Urinary bladder (tissue), 3 donors: ENCODE measurements at regions not wholly inside any gene's neighbourhood (a gene's known extent, or its start where the extent isn't known, plus 50 kb on each side); places are given as distances from the start of the nearest gene placed in this dataset.

Experiments used
- DNase-seq: peaks from one replicate; pipeline ENCODE4 v3.0.0-alpha.2; 2015; ENCODE audit errors: extremely low spot score
- H3K27ac ChIP-seq: one replicate; pipeline ENCODE4 v1.5.1; 2013; ENCODE audit warnings: low read depth, mild to moderate bottlenecking, moderate library complexity
- H3K36me3 ChIP-seq: one replicate; pipeline ENCODE4 v1.6.1; 2013; ENCODE audit warnings: mild to moderate bottlenecking, moderate library complexity; ENCODE audit not compliant: insufficient read depth
- H3K4me1 ChIP-seq: one replicate; pipeline ENCODE4 v1.6.1; 2013; ENCODE audit warnings: mild to moderate bottlenecking, moderate library complexity; ENCODE audit not compliant: insufficient read depth
- H3K4me3 ChIP-seq: one replicate; pipeline ENCODE4 v1.5.1; 2013; ENCODE audit warnings: low read depth, low read length
- WGBS: extraction: QIAGEN DNeasy Blood & Tissue Kit; methylation state at CpG from one replicate; pipeline ENCODE4 v1.1.7; 2013; 5-methylcytosine and 5-hydroxymethylcytosine counted together
- donor health status: healthy with polysubstance abuse.
- donor health status: healthy.

DNA sequence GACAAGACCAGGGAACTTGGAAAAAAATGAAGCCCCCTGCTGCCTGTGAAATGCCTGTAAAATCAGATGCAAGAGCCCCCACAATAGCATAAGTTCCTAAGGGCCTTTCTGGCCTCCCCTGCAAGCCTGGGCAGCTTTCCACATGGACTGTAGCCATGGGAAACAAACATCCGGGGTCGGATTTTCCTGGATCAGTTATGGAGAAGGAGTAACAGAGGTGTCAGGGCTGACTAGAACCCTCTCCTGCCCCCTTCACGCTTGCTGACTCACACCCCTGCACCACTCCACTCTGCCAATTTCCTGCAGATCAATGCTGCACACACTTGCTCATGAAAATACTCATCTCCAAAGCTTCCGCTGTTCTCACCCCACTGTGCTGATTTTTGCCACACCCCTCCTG lies 258.6 kb downstream of the CBLN1 start:
- Histone ChIP-seq H3K4me1 (no peaks in the 10 kb centered on the region), H3K4me3 (no peak overlapping the region), H3K36me3 (no peaks in the 10 kb centered on the region), H3K27ac (no peak overlapping the region)
- 19% methylated on average over 4 of the region's 4 CpGs for WGBS
- no peak for DNase-seq

DNA sequence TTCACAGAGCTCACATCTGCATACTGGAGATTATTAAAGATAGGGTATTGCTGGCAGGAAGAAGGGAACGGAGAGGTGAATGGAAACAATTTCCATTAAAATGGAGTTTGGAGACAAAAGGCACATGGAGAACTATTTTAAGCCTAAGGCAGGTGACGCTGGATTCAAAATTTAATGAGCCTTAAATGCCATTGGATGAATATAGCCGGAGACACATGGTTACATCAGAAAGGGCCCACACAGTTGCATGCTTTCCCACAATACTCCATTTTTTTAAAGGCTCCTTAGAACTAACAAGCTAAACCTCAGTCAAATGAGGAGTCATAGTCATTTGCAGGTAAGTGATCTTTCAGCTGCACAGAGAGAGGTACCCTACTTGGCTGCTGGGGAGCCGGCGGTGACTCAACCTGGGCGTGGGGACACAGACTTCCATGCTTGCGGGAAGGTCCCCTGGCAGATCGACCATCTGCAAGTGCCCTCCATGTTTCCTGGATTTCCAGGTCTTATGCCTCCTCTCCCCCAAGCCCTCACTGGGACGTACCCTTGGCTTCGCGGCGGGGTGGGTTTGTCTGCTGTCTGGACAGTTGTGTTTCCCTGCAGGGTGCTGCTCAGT lies 259.2 kb downstream of the CBLN1 start:
- H3K27ac ChIP-seq, result no peak overlapping the region
- no peak overlapping the region for H3K4me3 ChIP-seq
- H3K4me1 ChIP-seq, result no peaks in the 10 kb centered on the region
- 77% methylated on average over 12 of the region's 12 CpGs for WGBS
- no peaks in the 10 kb centered on the region for H3K36me3 ChIP-seq
- no peak for DNase-seq

- Histone ChIP-seq H3K27ac (no peak overlapping the region), H3K4me3 (no peak overlapping the region), H3K4me1 (no peaks in the 10 kb centered on the region), H3K36me3 (no peaks in the 10 kb centered on the region)
- 15% methylated on average over 9 of the region's 9 CpGs for WGBS
- DNase-seq, result no peak
Measured at GRCh38 chr16:49021136-49021535, 260.5 kb downstream of the CBLN1 start.

- H3K36me3 ChIP-seq, result no peaks in the 10 kb centered on the region
- 55% methylated on average over 5 of the region's 5 CpGs for WGBS
- no peaks in the 10 kb centered on the region for H3K4me1 ChIP-seq
- DNase-seq, result no peak
- H3K4me3 ChIP-seq, result no peak overlapping the region
- H3K27ac ChIP-seq, result no peak overlapping the region
Measured at GRCh38 chr16:49020436-49020835, 261.2 kb downstream of the CBLN1 start.

DNA sequence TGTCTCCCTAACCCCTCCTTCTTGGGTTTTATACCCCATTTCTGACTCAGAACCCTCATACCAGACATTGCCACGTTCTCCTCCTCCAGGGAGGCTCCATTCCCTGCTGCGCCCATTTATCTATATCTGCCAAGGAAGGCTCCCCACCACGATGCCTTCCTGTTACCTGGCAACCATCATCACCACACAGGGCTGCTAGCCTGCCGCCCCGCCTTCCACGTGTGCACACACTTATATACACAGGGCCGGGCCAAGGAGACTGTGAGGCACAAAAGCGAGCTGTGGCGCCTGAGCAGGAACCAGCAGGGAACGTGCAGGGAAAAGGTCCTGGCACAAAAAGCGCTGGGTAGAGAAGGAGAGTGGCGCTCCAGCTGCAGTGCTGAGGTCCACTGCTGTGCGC lies 261.8 kb downstream of the CBLN1 start:
- Histone ChIP-seq H3K4me1 (no peaks in the 10 kb centered on the region), H3K36me3 (no peaks in the 10 kb centered on the region), H3K27ac (no peak overlapping the region), H3K4me3 (no peak overlapping the region)
- no peak for DNase-seq
- WGBS, result 69% methylated on average over 13 of the region's 13 CpGs

DNA sequence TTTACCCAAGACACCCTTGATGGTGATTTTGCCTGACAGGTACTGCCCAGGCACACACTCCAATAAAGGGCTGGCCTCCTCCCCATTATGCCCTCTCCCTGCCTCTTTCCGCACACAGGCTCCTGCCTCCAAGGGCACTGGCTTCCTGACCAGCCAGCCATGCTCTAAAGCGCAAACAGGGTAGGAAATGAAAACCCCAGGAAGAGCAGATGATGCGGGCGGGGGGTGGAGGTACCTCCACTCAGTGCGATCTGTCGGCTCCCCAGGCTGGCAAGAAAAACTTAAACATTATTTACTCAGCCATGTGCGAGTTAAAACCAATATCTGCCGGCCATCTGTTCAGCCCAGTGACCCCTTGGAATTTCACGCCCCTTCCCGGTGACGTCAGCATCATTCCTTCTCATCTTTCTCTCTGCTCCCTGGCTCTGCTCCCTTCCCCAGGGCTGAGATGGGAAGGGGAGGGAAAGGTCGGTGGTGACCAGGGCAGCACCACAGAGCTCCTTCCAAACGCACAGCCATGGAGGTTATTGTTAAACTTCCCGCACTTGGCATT lies 262.5 kb downstream of the CBLN1 start:
- Histone ChIP-seq H3K36me3 (no peaks in the 10 kb centered on the region), H3K27ac (no peak overlapping the region), H3K4me3 (no peak overlapping the region), H3K4me1 (no peaks in the 10 kb centered on the region)
- no peak for DNase-seq
- 27% methylated on average over 14 of the region's 14 CpGs for WGBS

DNA sequence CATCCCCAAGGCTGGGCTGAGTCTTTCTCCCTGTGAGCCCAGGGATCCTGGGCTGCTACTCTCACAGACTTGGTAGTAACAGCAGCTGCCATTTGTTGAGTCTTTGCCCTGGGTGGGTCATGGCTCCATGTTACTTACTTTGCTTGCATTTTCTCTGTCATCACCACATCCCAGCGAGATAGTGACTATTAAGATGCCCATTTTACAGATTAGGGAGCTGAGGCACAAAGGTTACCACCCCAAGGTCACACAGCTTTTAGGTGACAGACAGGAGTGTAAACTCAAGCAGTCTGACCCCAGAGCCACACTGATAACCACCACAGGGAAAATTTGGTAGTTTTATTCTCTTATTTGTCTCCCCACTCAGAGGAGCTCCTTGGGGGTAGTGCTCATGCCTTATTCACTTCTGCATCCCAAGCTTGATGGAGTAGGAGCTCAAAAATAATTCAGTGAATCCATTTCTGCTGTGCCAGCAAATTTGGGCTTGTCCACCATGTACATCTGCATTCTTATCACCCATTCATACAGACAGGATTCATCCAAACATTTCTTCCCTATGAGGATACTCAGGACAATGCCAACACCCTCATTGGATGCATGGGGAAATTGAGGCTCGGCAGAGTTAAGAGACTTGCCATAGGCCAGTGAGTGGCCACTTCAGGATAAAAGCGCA lies 263.2 kb downstream of the CBLN1 start:
- Histone ChIP-seq H3K27ac (no peak overlapping the region), H3K36me3 (no peaks in the 10 kb centered on the region), H3K4me3 (no peak overlapping the region), H3K4me1 (no peaks in the 10 kb centered on the region)
- WGBS, result 86% methylated on average over 3 of the region's 3 CpGs
- no peak for DNase-seq

GRCh38 chr16:49017501-49017900 lies 264.1 kb downstream of the CBLN1 start:
- 45% methylated on average over 2 of the region's 2 CpGs for WGBS
- DNase-seq, result no peak
- no peak overlapping the region for H3K27ac ChIP-seq
- H3K4me3 ChIP-seq, result no peak overlapping the region
- H3K36me3 ChIP-seq, result no peaks in the 10 kb centered on the region
- H3K4me1 ChIP-seq, result no peaks in the 10 kb centered on the region

DNA sequence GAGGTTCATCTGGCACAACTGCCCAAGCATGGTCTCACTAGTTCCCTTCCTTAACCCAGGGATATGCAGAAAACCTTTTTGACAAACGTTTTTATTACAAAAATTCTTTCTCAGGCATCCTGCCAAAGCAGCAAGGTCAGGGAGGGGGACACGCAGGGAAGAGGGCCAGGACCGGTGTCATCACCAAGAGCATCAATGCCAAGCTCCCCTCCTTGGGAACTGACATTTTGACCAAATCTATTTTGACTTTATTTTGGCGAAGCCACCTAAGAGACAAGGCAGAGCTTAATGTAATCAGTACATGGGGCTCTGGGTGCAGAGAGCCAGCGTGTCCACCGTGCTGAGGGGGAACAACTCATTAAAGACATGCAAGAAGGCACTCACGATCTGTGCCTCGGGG lies 265.2 kb downstream of the CBLN1 start:
- no peak for DNase-seq
- Histone ChIP-seq H3K4me3 (no peak overlapping the region), H3K4me1 (no peaks in the 10 kb centered on the region), H3K27ac (no peak overlapping the region), H3K36me3 (no peaks in the 10 kb centered on the region)
- WGBS, result 36% methylated on average over 8 of the region's 8 CpGs

- no peak overlapping the region for H3K4me3 ChIP-seq
- no peak overlapping the region for H3K27ac ChIP-seq
- H3K4me1 ChIP-seq, result no peaks in the 10 kb centered on the region
Measured at GRCh38 chr16:49015225-49015592, 266.4 kb downstream of the CBLN1 start.

GRCh38 chr16:49014277-49015224 lies 267.1 kb downstream of the CBLN1 start:
- Histone ChIP-seq H3K27ac (no peak overlapping the region), H3K36me3 (no peaks in the 10 kb centered on the region), H3K4me3 (no peak overlapping the region), H3K4me1 (no peaks in the 10 kb centered on the region)
- no peak for DNase-seq
- 74% methylated on average over 15 of the region's 15 CpGs for WGBS

More at GRCh38 chr16:49015225-49015592, 266.4 kb downstream of the CBLN1 start:
- DNase-seq, result no peak
- WGBS, result 31% methylated on average over 6 of the region's 6 CpGs
- no peaks in the 10 kb centered on the region for H3K36me3 ChIP-seq

GRCh38 chr16:49013727-49014080 lies 267.9 kb downstream of the CBLN1 start:
- DNase-seq, result no peak
- H3K36me3 ChIP-seq, result no peaks in the 10 kb centered on the region
- no peak overlapping the region for H3K27ac ChIP-seq
- H3K4me3 ChIP-seq, result no peak overlapping the region
- H3K4me1 ChIP-seq, result no peaks in the 10 kb centered on the region
- 53% methylated on average over 5 of the region's 5 CpGs for WGBS

DNA sequence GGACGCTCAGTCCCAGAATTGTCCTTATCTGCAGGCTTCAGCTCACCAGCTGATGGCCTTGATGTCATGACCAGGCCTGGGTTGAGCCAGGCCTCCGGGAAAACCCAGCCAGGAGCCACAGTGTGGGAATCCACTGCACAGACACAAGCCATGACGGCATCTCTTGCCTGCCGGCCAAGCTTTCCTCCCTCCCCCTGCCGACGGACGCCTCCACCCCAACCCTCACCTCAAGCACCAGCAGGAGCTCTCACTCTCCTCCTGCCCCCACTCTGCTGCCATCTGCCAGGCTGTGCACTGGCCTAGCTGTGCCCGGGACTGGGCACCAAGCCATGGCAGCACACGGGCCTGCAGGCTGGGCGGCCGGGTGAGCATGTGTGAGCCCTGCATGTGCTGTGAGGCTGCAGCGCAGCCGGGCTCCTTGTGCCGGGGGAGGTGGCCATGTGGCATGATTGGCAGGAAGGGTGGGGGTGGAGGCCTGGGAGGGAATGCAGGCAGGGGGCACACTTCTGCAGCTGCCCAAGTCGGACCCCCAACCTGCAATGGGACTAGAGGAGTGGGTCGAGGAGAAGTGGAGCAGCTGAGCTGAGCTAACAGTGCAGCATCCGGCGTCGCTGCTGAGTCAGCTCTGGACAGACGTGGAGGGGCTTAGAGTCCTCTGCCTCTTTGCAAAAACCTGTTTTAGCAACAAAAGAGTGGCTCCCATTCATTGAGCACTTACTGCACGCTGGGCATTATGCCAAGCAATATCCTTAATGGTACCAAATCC lies 268.5 kb downstream of the CBLN1 start:
- no peak for DNase-seq
- no peaks in the 10 kb centered on the region for H3K36me3 ChIP-seq
- H3K4me3 ChIP-seq, result no peak overlapping the region
- H3K27ac ChIP-seq, result no peak overlapping the region
- WGBS, result 50% methylated on average over 21 of the region's 21 CpGs
- H3K4me1 ChIP-seq, result no peaks in the 10 kb centered on the region
